Parathyroid adenoma (tissue), 2 donors: ENCODE measurements at regions not wholly inside any gene's neighbourhood (a gene's known extent, or its start where the extent isn't known, plus 50 kb on each side); places are given as distances from the start of the nearest gene placed in this dataset.
"Not testable (repeated sequence)": the region's sequence is repeated elsewhere in the genome, so short reads cannot be mapped to it uniquely, and the experiment has no call there.

Experiments used
- H2AFZ ChIP-seq: fragments of 300-600 bp; sonication (generic); one replicate; pipeline ENCODE4 v1.7.0; 2017; ENCODE audit warnings: antibody characterized with exemption, mild to moderate bottlenecking
- H3K27ac ChIP-seq: fragments of 300-600 bp; sonication (generic); one replicate; pipeline ENCODE4 v1.7.0; 2017
- H3K27me3 ChIP-seq: fragments of 300-600 bp; sonication (generic); one replicate; pipeline ENCODE4 v1.7.0; 2017; ENCODE audit warnings: low read length; ENCODE audit not compliant: control insufficient read depth, insufficient read depth
- H3K36me3 ChIP-seq: fragments of 300-600 bp; sonication (generic); one replicate; pipeline ENCODE4 v1.7.0; 2017; ENCODE audit warnings: low read length; ENCODE audit not compliant: control insufficient read depth, insufficient read depth
- H3K4me1 ChIP-seq: fragments of 300-600 bp; sonication (generic); one replicate; pipeline ENCODE4 v1.7.0; 2017; ENCODE audit warnings: control low read depth
- H3K4me2 ChIP-seq: fragments of 300-600 bp; sonication (generic); one replicate; pipeline ENCODE4 v1.7.0; 2017; ENCODE audit warnings: low read length
- H3K4me3 ChIP-seq: fragments of 300-600 bp; sonication (generic); one replicate; pipeline ENCODE4 v1.7.0; 2017; ENCODE audit warnings: low read depth, low read length
- H3K79me2 ChIP-seq: fragments of 300-600 bp; sonication (generic); one replicate; pipeline ENCODE4 v1.7.0; 2017; ENCODE audit warnings: control low read depth
- H3K9ac ChIP-seq: fragments of 300-600 bp; sonication (generic); one replicate; pipeline ENCODE4 v1.7.0; 2017; ENCODE audit warnings: mild to moderate bottlenecking
- H3K9me3 ChIP-seq: fragments of 300-600 bp; sonication (generic); one replicate; pipeline ENCODE4 v1.7.0; 2017; ENCODE audit warnings: low read length; ENCODE audit not compliant: control insufficient read depth
- CTCF ChIP-seq: fragments of 300-600 bp; sonication (generic); IDR thresholded peaks from one replicate; pipeline ENCODE4 v1.7.0; 2017; ENCODE audit warnings: antibody characterized with exemption, mild to moderate bottlenecking
- donor health status: primary hyperparathyroidism.

GRCh38 chr18:10169064-10169562 is 255.3 kb downstream of the VAPA start:
- Histone ChIP-seq H3K4me3 (no peak overlapping the region), H2AFZ (no peak overlapping the region), H3K4me2 (no peak overlapping the region), H3K4me1 (no peaks in the 10 kb centered on the region), H3K9me3 (no peaks in the 10 kb centered on the region), H3K27ac (no peak overlapping the region), H3K27me3 (no peaks in the 10 kb centered on the region), H3K36me3 (no peaks in the 10 kb centered on the region), H3K79me2 (no peaks in the 10 kb centered on the region), H3K9ac (no peak overlapping the region)
- TF ChIP-seq CTCF: no peak

DNA sequence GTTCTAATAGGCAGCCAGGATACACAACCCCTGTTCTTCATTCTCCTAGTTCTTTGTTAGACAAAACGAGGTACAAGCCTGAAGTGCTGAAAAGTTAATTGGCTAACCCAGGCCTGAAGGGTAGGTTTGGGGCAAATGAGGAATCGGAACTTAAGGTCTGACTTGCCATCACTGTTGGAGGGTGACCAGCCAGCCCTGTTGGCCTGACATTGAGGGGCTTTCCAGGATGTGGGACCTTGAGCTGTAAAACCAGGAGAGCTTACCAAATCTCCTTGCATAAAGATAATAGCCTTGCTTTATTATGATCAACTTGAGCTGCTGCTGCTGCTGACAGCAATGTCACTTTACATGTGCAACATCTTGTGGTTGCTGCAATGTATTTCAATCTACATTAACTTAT is 256.0 kb downstream of the VAPA start:
- no peak overlapping the region for H3K27ac ChIP-seq
- TF ChIP-seq CTCF: no peak
- no peaks in the 10 kb centered on the region for H3K79me2 ChIP-seq
- no peak overlapping the region for H3K4me3 ChIP-seq
- no peak overlapping the region for H2AFZ ChIP-seq
- no peak overlapping the region for H3K9ac ChIP-seq
- no peaks in the 10 kb centered on the region for H3K36me3 ChIP-seq
- no peaks in the 10 kb centered on the region for H3K4me1 ChIP-seq
- no peaks in the 10 kb centered on the region for H3K9me3 ChIP-seq
- no peaks in the 10 kb centered on the region for H3K27me3 ChIP-seq
- H3K4me2 ChIP-seq: no peak overlapping the region

DNA sequence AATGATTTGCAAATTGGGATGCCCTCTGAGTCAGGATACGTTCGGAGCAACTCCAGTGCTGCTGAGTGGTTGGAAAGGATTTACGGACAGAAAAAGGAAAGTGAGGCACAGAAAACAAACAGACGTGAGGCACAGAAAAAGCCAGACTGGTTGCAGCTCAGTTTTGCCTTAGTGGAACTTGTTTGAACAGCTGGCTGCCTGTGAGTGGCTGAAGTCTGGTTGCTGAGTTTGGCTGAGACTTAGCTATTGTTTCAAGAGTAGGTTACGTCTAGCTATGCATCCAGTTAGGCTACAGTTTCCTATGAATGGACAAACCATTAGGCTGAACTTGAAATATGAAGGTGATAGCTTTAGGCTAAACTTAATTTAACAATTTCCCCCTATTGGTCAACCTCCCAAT is 256.6 kb downstream of the VAPA start:
- no peak overlapping the region for H2AFZ ChIP-seq
- H3K36me3 ChIP-seq: no peaks in the 10 kb centered on the region
- no peak overlapping the region for H3K27ac ChIP-seq
- TF ChIP-seq CTCF: no peak
- H3K4me2 ChIP-seq: no peak overlapping the region
- H3K9ac ChIP-seq: no peak overlapping the region
- H3K79me2 ChIP-seq: no peaks in the 10 kb centered on the region
- H3K27me3 ChIP-seq: no peaks in the 10 kb centered on the region
- no peaks in the 10 kb centered on the region for H3K9me3 ChIP-seq
- no peak overlapping the region for H3K4me3 ChIP-seq
- H3K4me1 ChIP-seq: no peaks in the 10 kb centered on the region

DNA sequence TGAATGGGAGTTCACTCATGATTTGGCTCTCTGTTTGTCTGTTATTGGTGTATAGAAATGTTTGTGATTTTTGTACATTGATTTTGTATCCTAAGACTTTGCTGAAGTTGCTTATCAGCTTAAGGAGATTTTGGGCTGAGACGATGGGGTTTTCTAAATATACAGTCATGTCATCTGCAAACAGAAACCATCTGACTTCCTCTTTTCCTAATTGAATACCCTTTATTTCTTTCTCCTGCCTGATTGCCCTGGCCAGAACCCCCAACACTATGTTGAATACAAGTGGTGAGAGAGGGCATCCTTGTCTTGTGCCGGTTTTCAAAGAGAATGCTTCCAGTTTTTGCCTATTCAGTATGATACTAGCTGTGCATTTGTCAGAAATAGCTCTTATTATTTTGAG is 261.5 kb downstream of the VAPA start:
- not testable (repeated sequence) for H3K27me3 ChIP-seq, H3K9ac ChIP-seq, H3K36me3 ChIP-seq, H2AFZ ChIP-seq, H3K79me2 ChIP-seq, H3K4me2 ChIP-seq, H3K27ac ChIP-seq, H3K4me1 ChIP-seq, H3K4me3 ChIP-seq, H3K9me3 ChIP-seq

- not testable (repeated sequence) for H3K9me3 ChIP-seq, H3K4me3 ChIP-seq, H2AFZ ChIP-seq, H3K36me3 ChIP-seq, H3K79me2 ChIP-seq, H3K9ac ChIP-seq, H3K4me1 ChIP-seq, H3K27me3 ChIP-seq, H3K4me2 ChIP-seq, H3K27ac ChIP-seq
Measured at GRCh38 chr18:10179326-10179725, 265.5 kb downstream of the VAPA start.

- Histone ChIP-seq H3K9me3 (no peaks in the 10 kb centered on the region), H3K79me2 (no peaks in the 10 kb centered on the region), H3K9ac (no peak overlapping the region), H3K27ac (no peak overlapping the region), H3K4me3 (no peak overlapping the region), H3K27me3 (no peaks in the 10 kb centered on the region), H3K4me2 (no peak overlapping the region), H3K36me3 (no peaks in the 10 kb centered on the region), H3K4me1 (no peaks in the 10 kb centered on the region), H2AFZ (no peak overlapping the region)
- no peak for TF ChIP-seq CTCF
Measured at GRCh38 chr18:10182009-10182624, 268.3 kb downstream of the VAPA start.
